OCI-LY1 (cell line): ENCODE measurements at regions not wholly inside any gene's neighbourhood (a gene's known extent, or its start where the extent isn't known, plus 50 kb on each side); places are given as distances from the start of the nearest gene placed in this dataset.

Source experiments
- EZH2 ChIP-seq: fragments of 200-600 bp; sonication (generic), shearing (Covaris generic); IDR thresholded peaks from 2 replicates; pipeline ENCODE4 v1.8.0; 2017; ENCODE audit warnings: borderline replicate concordance, mixed run types, mild to moderate bottlenecking, antibody characterized with exemption, low read length, moderate library complexity, mixed read lengths
- TF ChIP-seq, protein P1 (sequence below): fragments of 200-600 bp; sonication (generic), shearing (Covaris generic); IDR thresholded peaks from 2 replicates; pipeline ENCODE4 v1.5.1; 2017; ENCODE audit warnings: mild to moderate bottlenecking, antibody characterized with exemption, low read length, moderate library complexity, mixed read lengths

DNA sequence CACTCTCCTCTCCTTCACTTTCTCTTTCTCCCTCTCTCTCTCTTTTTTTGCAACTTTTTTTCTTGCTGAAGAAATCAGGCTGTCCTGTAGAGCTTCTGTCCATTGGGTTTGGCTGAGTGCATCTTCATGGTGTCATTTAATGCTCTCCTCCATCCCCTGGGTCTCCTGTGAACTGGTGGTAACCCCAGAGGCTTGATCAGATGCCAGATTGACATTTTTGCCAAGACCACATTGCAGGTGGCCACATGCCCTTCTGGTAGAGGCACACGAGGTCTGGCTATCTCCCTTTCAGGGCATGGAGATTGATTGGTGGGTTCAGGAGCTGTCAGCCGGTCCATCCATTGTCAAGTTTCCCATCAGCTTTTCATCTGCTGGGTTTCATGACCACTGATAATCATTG lies 188.3 kb upstream of the MYL2 start:
- TF ChIP-seq, protein P1, sequence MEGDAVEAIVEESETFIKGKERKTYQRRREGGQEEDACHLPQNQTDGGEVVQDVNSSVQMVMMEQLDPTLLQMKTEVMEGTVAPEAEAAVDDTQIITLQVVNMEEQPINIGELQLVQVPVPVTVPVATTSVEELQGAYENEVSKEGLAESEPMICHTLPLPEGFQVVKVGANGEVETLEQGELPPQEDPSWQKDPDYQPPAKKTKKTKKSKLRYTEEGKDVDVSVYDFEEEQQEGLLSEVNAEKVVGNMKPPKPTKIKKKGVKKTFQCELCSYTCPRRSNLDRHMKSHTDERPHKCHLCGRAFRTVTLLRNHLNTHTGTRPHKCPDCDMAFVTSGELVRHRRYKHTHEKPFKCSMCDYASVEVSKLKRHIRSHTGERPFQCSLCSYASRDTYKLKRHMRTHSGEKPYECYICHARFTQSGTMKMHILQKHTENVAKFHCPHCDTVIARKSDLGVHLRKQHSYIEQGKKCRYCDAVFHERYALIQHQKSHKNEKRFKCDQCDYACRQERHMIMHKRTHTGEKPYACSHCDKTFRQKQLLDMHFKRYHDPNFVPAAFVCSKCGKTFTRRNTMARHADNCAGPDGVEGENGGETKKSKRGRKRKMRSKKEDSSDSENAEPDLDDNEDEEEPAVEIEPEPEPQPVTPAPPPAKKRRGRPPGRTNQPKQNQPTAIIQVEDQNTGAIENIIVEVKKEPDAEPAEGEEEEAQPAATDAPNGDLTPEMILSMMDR: no peak
- no peak for TF ChIP-seq EZH2
